IPS-18c (cell line): ENCODE measurements at regions not wholly inside any gene's neighbourhood (a gene's known extent, or its start where the extent isn't known, plus 50 kb on each side); places are given as distances from the start of the nearest gene placed in this dataset.

Experiments
- H3K4me3 ChIP-seq: 2 replicates; pipeline ENCODE4 v1.7.0; 2013; ENCODE audit warnings: low read depth, mild to moderate bottlenecking, low read length, moderate library complexity; ENCODE audit not compliant: insufficient read depth
- H3K9me3 ChIP-seq: one replicate; pipeline ENCODE4 v1.6.1; 2013; ENCODE audit warnings: mild to moderate bottlenecking, low read length, moderate library complexity; ENCODE audit not compliant: control insufficient read depth, insufficient read depth

- Histone ChIP-seq H3K4me3 (no peak overlapping the region), H3K9me3 (no peaks in the 10 kb centered on the region)
Observed at GRCh38 chr10:33573606-33574005, 239.1 kb upstream of the NRP1 start.

GRCh38 chr10:33571616-33572015 lies 237.1 kb upstream of the NRP1 start:
- no peak overlapping the region for H3K4me3 ChIP-seq
- no peaks in the 10 kb centered on the region for H3K9me3 ChIP-seq

- no peak overlapping the region for H3K4me3 ChIP-seq
- no peaks in the 10 kb centered on the region for H3K9me3 ChIP-seq
Observed at GRCh38 chr10:33570495-33570894, 236.0 kb upstream of the NRP1 start.

GRCh38 chr10:33569702-33570101 lies 235.2 kb upstream of the NRP1 start:
- no peaks in the 10 kb centered on the region for H3K9me3 ChIP-seq
- H3K4me3 ChIP-seq: no peak overlapping the region

GRCh38 chr10:33566426-33566825 lies 232.0 kb upstream of the NRP1 start:
- H3K4me3 ChIP-seq: no peak overlapping the region
- H3K9me3 ChIP-seq: no peaks in the 10 kb centered on the region

GRCh38 chr10:33566001-33566400 lies 231.5 kb upstream of the NRP1 start:
- H3K4me3 ChIP-seq: no peak overlapping the region
- H3K9me3 ChIP-seq: no peaks in the 10 kb centered on the region

- no peaks in the 10 kb centered on the region for H3K9me3 ChIP-seq
- no peak overlapping the region for H3K4me3 ChIP-seq
Observed at GRCh38 chr10:33565231-33565630, 230.8 kb upstream of the NRP1 start.

- no peak overlapping the region for H3K4me3 ChIP-seq
Observed at GRCh38 chr10:33559105-33559504, 224.6 kb upstream of the NRP1 start.

GRCh38 chr10:33557313-33557712 lies 222.8 kb upstream of the NRP1 start:
- no peak overlapping the region for H3K4me3 ChIP-seq
- H3K9me3 ChIP-seq: no peaks in the 10 kb centered on the region

More at GRCh38 chr10:33559105-33559504, 224.6 kb upstream of the NRP1 start:
- no peaks in the 10 kb centered on the region for H3K9me3 ChIP-seq

- no peaks in the 10 kb centered on the region for H3K9me3 ChIP-seq
- H3K4me3 ChIP-seq: no peak overlapping the region
Observed at GRCh38 chr10:33556620-33557019, 222.2 kb upstream of the NRP1 start.

GRCh38 chr10:33556103-33556502 lies 221.6 kb upstream of the NRP1 start:
- H3K9me3 ChIP-seq: no peaks in the 10 kb centered on the region
- H3K4me3 ChIP-seq: no peak overlapping the region

- H3K9me3 ChIP-seq: no peaks in the 10 kb centered on the region
- no peak overlapping the region for H3K4me3 ChIP-seq
Observed at GRCh38 chr10:33553748-33554571, 219.5 kb upstream of the NRP1 start.

GRCh38 chr10:33552290-33552689 lies 217.8 kb upstream of the NRP1 start:
- Histone ChIP-seq H3K4me3 (no peak overlapping the region), H3K9me3 (no peaks in the 10 kb centered on the region)

GRCh38 chr10:33550811-33551210 lies 216.3 kb upstream of the NRP1 start:
- H3K4me3 ChIP-seq: no peak overlapping the region
- H3K9me3 ChIP-seq: no peaks in the 10 kb centered on the region

GRCh38 chr10:33547976-33548375 lies 213.5 kb upstream of the NRP1 start:
- Histone ChIP-seq H3K9me3 (no peaks in the 10 kb centered on the region), H3K4me3 (no peak overlapping the region)

- Histone ChIP-seq H3K4me3 (no peak overlapping the region), H3K9me3 (no peaks in the 10 kb centered on the region)
Observed at GRCh38 chr10:33546031-33546430, 211.6 kb upstream of the NRP1 start.

- no peak overlapping the region for H3K4me3 ChIP-seq
- H3K9me3 ChIP-seq: no peaks in the 10 kb centered on the region
Observed at GRCh38 chr10:33542752-33543505, 208.5 kb upstream of the NRP1 start.

- no peaks in the 10 kb centered on the region for H3K9me3 ChIP-seq
- no peak overlapping the region for H3K4me3 ChIP-seq
Observed at GRCh38 chr10:33539116-33539515, 204.6 kb upstream of the NRP1 start.
